Fibroblast of pulmonary artery (primary cell): ENCODE measurements at regions not wholly inside any gene's neighbourhood (a gene's known extent, or its start where the extent isn't known, plus 50 kb on each side); places are given as distances from the start of the nearest gene placed in this dataset.

ENCODE experiments used
- DNase-seq: peaks from one replicate; pipeline ENCODE4 v3.0.0-alpha.2; 2010; ENCODE audit warnings: low read depth
- H3K4me3 ChIP-seq: replicated peaks from 2 replicates; pipeline ENCODE4 v1.5.1; 2011; ENCODE audit warnings: low read depth, mild to moderate bottlenecking, control low read depth, low read length, moderate library complexity
- TF ChIP-seq, protein P1 (sequence below): IDR thresholded peaks from 2 replicates; pipeline ENCODE4 v1.5.1; 2011; ENCODE audit warnings: mild to moderate bottlenecking, control low read depth, low read length, inconsistent platforms; ENCODE audit errors: missing control alignments

DNA sequence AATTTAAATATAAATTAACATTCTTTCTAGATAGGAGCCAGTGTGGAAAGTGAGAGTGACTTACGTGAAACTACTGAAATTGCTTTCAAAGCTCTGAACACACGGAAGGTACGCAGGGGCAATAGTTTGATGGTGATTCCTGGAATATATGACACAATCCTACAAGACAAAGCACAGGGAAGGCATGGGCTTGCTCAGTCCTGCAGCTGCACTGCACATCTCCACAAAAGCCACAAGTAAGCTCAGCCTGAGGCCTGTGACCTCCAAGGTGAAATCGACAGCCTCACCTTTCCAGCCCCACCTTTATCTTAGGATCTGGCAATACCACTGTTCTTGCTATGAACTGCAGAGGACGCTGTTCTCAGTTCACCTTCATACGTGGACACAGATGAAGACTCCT, 109.3 kb upstream of the SCN10A start:
- TF ChIP-seq, protein P1, sequence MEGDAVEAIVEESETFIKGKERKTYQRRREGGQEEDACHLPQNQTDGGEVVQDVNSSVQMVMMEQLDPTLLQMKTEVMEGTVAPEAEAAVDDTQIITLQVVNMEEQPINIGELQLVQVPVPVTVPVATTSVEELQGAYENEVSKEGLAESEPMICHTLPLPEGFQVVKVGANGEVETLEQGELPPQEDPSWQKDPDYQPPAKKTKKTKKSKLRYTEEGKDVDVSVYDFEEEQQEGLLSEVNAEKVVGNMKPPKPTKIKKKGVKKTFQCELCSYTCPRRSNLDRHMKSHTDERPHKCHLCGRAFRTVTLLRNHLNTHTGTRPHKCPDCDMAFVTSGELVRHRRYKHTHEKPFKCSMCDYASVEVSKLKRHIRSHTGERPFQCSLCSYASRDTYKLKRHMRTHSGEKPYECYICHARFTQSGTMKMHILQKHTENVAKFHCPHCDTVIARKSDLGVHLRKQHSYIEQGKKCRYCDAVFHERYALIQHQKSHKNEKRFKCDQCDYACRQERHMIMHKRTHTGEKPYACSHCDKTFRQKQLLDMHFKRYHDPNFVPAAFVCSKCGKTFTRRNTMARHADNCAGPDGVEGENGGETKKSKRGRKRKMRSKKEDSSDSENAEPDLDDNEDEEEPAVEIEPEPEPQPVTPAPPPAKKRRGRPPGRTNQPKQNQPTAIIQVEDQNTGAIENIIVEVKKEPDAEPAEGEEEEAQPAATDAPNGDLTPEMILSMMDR: no peak
- no peak for DNase-seq
- no peak overlapping the region for H3K4me3 ChIP-seq

DNA sequence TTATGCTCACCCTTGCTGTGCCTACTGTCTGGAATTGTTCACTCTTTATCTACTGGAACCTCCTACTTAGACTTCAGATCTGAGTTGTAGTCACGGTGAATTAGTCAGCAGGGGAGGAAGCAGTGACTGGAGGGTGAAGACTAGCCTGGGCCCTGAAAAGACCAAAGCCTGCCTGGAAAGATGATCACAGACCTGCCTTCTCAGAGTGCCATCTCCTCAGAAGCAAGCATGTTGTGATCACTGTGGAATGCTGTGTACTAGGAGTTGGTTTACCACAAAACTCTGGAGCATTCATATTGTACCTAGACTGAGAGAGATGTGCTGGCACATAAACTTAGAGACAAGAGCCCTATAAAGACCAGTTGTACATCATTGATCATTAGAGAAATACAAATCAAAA, 100.7 kb upstream of the SCN10A start:
- TF ChIP-seq, protein P1: no peak
- DNase-seq: no peak
- H3K4me3 ChIP-seq: no peak overlapping the region

DNA sequence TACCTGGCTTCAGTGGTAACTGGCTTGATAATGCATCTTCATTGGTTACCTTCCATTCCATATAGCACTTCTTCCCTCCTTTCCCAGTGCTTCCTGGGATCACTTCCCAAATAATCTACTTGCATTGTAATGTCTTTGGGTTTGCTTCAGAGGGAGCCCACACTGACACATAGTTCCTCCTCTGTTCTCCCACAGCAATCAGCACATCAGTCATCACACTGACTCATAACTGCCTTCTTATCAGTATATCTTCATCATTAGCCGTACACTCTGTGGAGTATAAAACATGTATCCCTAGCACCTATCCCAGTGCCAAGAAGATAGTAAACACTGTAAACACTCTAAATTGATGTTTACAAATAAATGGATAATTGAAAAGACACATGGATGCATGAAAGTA, 91.4 kb upstream of the SCN10A start:
- H3K4me3 ChIP-seq: no peak overlapping the region
- no peak for DNase-seq
- TF ChIP-seq, protein P1: no peak

DNA sequence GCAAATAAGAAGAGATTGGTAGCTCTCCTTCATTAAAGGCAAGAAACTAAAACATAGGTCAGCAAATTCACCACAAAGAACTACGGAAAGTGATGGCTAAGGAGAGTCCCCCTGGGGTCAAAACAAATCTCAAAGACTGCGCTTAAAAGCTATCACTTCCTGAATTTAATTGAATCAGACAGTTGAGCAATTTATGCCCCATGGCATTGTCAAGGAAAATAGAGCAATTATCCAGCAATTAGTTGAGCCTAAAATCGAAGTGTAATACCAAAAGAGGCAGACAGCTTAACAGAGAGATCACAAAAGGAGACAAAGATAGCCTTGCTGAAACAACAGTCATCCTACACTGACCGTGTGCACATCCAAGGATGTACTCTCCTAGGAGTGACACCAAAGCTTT, 74.4 kb upstream of the SCN10A start:
- no peak overlapping the region for H3K4me3 ChIP-seq
- TF ChIP-seq, protein P1: no peak
- DNase-seq: no peak

DNA sequence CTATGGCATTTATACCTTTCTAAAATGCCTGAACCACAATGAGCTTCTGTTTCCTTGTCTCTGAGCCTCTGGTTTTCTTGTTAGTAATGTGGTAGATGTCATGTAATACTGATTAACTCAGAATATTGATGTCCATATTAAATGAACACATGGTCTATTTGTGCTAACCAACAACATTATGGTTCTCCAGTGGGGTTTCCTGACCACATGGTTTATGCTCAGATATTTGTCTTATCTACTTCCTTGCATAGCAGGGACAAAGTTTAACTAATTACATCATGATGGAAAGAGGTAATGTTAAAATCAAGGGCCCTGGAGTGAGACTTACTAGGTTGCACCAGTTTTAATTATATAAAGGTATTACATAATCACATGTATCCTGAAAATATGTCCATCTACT, 62.6 kb upstream of the SCN10A start:
- no peak overlapping the region for H3K4me3 ChIP-seq
- DNase-seq: no peak
- TF ChIP-seq, protein P1: no peak
